ENCODE measurements at regions not wholly inside any gene's neighbourhood (a gene's known extent, or its start where the extent isn't known, plus 50 kb on each side); places are given as distances from the start of the nearest gene placed in this dataset.

DNA sequence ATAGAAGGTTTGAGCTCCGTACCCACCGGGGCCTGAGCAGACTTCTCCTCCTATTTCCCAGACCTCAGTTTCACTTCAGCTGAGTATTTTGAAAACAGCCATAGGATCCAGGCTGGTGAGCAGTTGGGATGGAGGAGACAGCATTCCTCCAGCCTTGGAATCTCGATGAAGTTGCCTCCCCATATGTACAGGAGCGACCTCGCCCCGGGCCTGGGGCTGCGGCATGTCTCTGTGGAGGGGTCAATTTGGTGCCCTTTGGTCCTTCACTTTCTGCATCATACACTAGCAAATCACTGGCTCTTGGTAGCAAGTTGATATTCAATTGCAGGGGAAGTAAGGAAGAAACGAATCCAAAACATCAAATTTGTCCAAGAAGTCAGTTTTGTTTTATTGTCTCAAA lies 402.0 kb upstream of the IRX4 start:
- TF ChIP-seq, protein P1, sequence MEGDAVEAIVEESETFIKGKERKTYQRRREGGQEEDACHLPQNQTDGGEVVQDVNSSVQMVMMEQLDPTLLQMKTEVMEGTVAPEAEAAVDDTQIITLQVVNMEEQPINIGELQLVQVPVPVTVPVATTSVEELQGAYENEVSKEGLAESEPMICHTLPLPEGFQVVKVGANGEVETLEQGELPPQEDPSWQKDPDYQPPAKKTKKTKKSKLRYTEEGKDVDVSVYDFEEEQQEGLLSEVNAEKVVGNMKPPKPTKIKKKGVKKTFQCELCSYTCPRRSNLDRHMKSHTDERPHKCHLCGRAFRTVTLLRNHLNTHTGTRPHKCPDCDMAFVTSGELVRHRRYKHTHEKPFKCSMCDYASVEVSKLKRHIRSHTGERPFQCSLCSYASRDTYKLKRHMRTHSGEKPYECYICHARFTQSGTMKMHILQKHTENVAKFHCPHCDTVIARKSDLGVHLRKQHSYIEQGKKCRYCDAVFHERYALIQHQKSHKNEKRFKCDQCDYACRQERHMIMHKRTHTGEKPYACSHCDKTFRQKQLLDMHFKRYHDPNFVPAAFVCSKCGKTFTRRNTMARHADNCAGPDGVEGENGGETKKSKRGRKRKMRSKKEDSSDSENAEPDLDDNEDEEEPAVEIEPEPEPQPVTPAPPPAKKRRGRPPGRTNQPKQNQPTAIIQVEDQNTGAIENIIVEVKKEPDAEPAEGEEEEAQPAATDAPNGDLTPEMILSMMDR (IDR thresholded peaks at IDR 0.05 in 8 of 11, conservative IDR thresholded peaks at IDR 0.05 in 3 of 11): no peak
- TF ChIP-seq POLR2AphosphoS5 (IDR thresholded peaks at IDR 0.05) (no peak), POLR2A (IDR thresholded peaks at IDR 0.05) (no peak)

All from spleen (tissue), 7 donors.